GM19438 (cell line): ENCODE measurements at regions not wholly inside any gene's neighbourhood (a gene's known extent, or its start where the extent isn't known, plus 50 kb on each side); places are given as distances from the start of the nearest gene placed in this dataset.
A peak's percentile ranks its signal among the peaks of the same experiment; 100 is the strongest.

ENCODE experiments used
- ATAC-seq: cut with Tn5 transposase; IDR thresholded peaks from one replicate; pipeline ENCODE4 v1.9.1; 2021; ENCODE audit warnings: low read depth; ENCODE audit not compliant: unreplicated experiment

DNA sequence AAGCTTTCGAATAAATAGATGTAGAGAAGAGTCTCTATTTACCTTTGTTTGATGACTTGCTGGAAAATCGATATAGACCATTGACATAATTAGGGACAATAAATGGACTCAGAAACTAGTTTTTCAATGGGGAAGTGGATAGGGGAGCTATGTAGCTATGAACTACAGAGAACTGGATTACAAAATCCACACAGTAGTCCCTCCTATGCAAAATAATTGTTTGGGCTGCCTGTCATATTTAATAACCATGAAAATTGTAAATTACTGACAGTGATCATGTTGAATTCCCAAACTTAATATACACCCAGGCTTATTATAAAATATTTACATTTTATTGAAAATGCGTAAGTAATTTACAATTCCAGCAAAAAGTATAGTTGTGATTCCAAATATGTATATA is 333.1 kb upstream of the FAM241A start:
- ATAC-seq = no peak

DNA sequence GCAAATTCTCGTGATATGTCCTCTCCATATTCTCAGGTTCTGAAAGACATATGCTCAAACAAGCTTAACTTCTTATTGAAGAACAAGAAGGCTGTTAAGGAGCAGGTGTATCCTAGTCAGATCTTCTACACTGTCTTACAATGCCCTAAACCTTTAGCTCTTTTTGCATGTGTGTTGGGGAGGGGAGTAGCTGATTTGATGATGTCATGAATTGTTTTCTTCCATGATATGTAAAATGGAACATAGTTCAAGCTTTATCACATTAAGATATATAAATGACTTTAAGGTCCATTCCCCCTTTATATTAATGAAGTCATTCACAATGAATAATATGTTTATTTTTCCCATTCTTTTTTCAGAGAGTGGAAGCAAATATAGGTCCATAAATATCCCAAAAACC is 332.5 kb upstream of the FAM241A start:
- no peak for ATAC-seq

DNA sequence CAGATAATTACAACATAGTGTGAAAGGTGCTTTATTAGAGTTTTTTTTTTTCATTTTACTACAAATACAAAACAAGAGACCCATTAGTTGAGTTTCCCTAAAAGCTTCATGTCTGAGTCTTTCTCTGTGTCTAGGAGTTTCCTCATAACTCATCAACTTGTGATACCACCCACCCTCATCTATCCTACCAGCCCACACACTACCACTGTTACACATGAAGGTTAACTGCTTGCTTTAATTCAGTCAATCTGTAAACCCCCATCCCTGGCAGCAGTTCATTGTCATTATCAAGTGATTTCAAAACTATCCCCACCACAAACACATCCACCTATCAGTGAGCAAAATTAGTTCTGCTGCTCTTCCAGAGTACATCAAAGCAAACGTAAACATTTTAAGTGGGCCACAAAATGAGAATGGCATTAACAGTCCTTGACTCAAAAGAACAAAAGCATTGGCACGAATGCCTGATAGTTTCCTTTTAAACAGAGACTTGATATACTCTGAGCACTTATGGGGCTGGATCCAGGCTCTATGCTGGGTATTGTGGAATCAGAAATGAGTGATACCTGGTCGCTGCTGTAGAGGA is 331.6 kb upstream of the FAM241A start:
- no peak for ATAC-seq

DNA sequence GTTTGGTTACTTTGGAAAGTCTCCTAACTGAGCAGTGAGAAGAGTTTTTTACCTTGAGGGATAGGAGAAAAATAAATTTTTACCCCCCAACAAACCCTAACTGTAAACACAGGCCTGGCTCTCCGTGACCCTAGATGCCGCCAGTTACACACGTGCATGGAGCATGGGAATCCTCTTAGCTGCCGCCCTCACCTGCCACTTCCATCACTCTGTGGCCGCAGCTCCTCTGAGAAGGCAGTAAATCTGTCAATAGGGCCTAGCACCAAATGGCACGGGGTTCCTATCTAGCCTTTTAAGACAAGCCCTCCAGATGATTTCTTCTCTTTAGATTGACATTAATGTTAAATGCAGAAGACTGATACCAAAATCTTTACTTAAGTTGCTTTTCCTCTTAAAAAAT is 330.3 kb upstream of the FAM241A start:
- no peak for ATAC-seq

DNA sequence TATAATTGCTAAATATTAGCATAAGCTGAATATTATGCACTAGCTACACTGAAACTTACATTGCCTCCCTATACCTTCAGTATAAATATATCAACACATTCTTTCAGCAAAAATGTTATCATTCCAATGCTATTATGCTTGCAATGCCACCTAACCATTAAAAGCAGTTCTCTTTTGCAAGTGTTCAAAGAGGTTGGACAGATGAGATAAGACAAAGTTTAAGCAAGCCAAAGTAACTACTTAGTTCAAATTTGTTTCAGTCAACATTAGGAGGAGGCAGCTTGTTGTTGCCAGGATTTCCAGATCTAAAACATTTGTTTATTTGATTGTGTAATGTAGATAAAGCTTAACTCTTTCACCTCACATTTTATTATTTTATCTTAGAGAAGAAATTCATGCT is 323.9 kb upstream of the FAM241A start:
- ATAC-seq = no peak

DNA sequence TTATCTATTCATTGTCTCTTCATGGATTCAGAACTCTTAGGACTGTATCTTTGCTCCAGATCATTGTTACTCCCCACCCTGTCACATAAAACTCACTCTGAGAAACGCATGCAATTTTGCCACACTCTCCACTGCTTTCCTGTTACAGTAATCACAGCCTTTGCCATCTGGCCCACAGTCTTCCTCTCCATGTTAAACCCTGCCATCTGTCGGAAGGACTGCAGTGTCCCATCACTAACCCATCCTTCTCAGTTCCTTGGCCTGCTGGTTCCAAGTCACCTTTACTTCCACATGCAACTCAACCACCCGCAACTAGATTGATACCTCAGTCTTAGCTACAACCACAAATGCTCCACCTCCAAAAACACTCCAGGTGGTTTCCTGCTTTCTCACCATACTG is 308.7 kb upstream of the FAM241A start:
- no peak for ATAC-seq

DNA sequence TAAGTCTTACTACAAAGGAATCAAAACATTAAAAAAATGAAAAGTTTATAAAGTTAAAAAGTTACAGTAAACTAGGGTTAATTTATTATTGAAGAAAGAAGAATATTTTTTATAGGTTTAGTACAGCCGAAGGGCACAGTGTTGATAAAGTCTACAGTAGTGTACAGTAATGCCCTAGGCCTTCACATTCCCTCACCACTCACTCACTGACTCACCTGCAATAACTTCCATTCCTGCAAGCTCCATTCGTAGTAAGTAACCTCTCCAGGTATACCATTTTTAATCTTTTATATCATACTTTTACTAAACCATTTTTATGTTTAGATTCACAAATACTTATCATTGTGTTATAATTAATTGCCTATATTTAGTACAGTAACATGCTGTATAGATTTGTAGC is 307.5 kb upstream of the FAM241A start:
- ATAC-seq = no peak

DNA sequence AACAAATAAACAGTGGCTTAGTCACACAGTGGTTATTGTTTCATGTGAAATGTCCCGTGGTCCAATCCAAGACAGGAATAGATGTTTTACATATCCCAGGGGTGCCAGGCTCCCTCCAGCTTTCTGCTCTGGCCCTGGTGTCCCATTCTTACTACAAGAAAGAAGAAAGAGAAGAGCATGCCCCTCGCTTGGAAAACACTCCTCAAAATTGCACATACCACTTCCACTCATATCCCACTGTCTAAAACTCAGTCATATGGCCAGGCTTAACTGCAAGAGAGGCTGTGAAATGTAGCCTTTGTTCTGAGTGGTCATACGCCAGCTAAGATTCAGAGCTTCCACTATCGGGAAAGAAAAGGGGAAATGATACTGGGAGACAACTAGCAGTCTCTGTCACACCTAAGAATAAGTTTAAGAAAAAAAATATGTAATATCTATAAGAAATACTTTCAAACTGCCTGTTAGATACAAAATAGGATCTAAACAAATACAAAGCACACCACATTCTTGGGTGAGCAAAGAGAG is 306.8 kb upstream of the FAM241A start:
- ATAC-seq = peak; percentile 79

DNA sequence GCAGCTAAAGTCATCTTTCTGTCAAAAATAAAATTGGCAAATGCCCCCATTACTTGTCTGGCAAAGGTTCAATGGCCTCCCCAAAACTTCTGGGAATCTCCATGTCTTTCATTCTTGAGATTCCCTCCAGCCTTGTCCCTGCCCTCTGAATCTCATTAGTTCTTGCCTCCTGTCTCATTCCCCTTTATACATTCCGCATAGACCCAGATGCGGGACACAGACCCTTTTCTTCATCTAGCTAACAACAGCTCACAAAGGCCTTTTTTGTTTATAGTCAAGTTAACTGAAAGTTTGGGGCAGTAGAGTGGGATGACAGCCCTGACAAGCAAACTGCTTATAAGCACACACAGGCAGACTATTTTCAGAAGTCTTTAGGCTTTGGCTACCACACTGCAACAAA is 306.1 kb upstream of the FAM241A start:
- ATAC-seq = no peak

DNA sequence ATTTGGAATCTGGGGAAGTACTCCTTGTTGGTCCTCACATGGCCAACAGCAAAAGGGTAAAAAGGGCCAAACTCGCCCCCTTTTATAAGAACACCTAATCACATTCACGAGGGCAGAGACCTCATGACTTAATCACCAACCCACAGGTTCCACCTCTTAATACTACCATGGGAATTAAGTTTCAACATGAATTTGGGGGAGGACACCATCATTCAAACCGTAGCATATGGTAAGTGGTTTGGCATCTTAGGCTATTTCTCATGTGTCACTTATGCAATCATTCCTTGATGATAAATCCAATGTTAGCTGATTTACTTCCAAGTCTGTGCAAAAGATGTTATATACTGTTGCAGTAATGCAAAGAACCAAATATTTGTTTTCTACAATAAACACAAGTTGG is 302.9 kb upstream of the FAM241A start:
- no peak for ATAC-seq

DNA sequence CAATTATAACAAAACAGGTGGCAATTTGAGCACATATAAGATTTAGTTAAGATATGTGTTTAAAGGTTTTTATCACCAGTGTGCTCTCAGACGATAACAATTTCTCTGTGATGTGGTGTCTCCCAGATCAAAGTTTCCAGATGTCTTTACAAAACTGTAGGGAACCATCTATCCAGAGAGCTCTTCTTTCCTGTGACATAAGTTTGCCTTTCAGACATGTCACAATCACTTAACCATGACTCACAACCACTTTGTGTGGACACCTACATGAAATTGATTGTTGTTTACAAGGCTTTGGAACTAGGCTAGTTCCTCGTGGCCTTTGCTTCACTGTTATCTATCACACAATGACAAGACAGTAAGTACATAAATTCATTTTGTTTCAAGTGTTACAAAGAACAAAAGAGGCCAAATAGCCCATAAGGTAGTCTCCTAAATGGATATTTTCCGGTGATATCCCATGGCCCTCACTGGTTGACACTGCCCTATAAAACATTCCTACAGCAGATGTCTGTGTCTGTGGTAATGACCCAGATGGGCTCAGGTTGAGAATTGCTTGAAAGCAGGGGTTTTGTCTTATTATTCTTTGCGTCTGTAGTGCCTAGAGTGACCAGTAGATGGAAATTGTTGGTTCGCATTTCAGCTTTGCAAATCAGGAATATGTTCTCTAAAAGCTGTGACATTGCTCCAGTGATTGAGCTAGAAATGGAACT is 297.8 kb upstream of the FAM241A start:
- no peak for ATAC-seq

DNA sequence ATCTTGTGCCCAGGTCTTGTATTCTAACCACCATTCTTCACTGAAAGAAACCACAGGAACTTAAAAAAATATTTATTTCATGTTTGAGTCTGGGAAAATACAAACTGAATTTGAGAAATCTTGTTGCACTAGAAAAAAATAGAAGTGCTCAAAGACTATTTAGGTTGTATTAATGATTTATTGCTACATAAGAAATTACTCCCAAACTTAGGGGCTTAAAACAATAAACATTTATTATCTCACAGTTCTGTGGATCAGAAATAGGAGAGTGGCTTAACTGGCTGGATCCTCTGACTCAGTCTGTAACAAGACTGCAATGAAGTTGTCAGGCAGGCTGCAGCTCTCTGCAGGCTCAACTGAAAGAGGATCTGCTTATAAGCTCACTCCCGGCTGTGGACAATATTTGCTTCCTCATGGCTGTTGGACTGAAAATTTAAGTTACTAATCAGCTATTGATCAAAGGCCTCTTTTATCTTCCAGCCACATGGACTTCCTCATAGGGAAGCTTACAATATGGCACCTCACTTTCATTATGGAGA is 295.4 kb upstream of the FAM241A start:
- no peak for ATAC-seq

DNA sequence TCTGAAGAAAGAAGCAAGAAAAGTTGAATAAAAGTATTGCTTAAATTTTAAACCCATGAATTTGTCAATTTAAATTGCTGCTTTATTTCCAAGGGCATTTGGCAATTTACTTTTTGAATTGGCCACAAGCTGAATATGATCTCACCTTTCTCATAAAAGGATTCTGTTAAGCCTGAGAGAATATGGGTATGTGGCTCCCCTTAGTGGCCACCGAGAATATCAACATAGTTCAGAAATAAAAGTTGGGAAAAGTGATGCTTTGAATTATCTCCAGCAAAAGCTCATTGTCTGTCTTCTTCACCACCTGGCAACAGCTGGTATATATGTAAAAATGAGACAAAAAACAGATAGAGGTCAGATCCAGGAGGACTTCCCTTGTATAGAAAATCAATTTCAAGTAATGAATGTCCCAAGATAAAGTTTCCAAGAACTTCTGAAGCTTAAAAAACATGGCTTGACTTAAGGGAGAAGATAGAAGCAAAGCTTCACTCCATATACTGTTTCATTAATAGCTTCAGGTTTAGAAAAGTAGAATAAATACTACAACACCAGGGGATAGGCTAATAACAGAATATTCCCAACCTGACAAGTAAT is 290.7 kb upstream of the FAM241A start:
- ATAC-seq = no peak

DNA sequence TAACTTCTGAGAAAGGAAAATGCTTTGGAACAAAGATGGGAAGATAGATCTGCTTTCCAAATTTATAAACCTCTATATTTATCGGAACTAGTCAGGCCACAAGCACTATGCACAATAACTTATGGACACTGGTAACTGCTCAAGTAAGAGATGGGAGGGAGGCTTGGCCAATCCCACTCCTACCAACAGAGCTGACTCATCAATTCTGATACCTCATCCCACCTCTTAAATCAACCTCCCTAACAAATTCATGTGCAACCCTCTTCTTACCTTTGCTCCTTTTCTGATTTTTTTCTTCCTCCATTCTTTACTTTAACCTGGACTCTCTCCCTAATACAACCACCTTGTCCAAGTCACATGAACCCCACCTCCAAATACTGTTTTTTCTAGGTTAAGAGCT is 289.9 kb upstream of the FAM241A start:
- no peak for ATAC-seq

DNA sequence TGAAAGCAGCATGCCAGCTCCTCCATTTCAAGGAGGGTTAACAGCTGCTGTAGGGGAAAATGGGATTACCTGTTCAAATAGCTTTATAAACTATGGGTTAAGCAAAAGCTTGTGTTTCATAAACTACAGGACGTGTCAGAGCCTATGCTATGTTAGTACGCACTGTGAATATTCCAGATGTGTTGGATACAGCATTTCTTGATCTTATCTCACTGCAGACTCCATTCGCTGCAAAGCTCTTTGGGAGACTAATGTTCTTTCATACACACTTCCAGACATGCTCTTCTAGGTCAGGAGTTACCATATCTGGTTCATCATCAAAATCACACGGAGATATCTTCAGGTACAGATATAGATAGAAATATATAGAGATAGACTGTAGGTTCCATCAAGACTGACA is 281.2 kb upstream of the FAM241A start:
- ATAC-seq = no peak

DNA sequence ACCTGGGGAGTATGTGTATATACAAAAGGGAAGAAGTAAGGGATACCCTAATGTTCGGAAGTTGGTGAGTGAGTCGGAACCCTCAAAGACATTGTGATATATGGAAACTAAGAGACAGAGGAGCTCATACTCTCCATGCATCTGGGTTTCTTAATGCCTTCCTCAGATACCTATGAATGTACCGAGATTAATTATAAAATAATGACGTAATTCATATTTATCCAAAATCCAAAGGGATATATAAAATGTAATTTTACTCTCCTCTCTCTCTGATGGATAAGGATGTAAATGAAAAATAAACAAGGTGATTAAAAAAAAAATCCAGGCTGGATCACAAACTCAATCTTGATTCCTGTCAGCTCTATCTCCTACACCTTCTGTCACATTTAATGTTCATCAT is 275.9 kb upstream of the FAM241A start:
- no peak for ATAC-seq

DNA sequence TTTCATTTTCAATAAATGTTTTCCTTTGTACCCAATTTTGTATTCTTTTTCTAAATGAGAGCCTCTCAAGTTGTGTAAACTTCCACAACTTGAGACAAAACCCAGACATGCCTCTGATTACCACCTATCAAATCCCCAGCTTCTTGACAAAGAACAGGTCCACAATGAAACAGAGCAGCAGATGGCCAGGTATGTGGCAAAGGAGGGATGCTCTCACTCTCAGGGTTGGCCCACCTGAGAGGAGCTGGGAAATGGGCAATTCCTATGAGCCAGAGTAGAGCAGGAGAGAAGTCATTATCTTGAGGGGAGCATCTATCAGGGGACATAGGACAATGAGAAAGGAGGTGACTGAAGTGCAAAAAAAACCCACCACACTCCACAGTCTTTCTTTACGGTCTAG is 273.5 kb upstream of the FAM241A start:
- ATAC-seq = no peak

DNA sequence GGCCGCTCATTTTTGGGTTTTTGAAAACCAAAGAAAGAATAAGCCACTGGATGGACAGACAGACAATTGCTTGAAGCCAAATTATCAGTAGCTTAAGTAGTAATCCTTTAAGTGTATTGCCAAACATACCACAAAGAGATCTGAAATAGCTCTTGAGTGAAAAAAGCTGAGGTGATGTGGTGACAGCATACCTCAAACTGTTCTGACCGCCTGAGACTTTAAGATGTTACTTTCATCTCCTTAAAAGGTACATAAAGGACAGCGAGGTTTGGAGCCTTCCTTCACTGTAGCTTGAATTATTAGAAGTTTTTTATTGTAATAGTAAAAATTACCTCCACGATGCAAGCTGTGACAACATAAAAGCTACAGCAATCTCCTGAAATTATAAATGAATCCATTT is 271.5 kb upstream of the FAM241A start:
- no peak for ATAC-seq

DNA sequence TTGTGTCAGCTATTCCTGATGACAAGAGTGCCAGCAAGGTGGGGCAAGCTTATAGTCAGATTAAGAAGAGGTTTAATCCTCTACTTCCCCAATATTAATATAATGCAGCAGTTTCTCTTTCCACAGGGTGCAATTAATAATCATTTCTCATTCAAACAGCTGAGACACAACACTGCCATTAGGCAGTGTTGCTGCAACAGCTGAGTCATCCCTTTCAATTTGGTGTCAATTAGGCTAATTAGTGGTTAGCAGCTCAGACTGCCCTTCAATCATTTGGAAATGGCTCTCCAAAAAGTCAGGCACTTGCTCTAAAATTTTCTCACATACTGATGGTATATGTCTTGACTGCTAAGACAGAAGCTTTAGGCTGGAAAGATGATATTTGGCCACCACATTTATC is 265.7 kb upstream of the FAM241A start:
- ATAC-seq = no peak

DNA sequence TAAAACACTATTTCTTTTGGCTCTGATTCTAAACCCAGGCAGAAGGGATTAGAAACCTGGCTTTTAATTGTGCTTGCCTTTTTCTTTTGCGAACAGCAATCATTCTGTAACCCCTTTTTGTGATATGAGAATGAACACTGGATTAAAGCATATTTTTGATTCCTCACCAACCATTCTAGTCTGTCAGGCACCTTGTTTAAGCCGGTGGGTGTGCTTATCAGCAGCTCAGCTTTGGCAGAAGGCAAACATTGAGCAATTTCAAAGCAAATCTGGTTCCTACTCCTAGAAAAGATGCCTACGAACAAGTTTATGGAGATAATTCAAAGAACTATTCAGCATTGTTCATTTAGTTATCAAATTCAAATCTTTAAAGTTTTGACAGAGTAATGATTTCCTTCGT is 265.1 kb upstream of the FAM241A start:
- ATAC-seq = no peak

DNA sequence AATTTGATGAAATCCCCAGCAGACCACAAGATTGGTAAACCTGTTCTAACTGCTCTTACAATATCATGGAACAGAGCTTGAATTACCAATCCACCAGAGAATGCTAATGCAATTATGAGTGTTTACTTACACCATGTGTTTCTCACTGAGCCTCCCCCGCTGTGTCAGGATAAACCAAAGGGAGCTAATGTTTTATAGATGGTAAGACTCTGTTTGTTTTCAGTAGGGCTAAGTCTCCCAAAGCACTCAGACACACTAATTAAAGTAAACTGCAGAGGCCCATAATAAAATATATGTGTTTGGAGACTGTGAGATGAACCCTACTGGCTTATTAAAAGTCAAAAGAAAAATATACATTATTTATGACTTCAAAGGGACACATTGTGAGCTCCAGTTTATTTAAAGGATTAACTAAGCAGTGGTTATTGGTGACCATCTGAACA is 261.7 kb upstream of the FAM241A start:
- ATAC-seq = no peak

DNA sequence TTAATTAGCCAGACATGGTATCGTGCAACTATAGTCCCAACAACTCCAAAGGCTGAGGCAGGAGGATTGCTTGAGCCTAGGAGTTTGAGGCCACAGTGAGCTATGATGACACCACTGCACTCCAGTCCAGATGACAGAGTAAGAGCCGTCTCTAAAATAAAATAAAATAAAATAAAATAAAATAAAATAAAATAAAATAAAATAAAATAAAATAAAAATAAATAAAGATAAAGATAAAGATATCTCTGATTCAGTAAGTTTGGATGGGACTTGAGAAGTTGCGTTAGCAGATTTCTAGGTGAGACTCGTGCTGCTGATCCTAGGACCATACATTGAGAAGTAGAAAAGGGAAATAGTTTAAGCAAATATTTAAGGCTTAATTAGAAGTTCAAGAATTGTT is 254.8 kb upstream of the FAM241A start:
- ATAC-seq = no peak
